HG02588 (cell line): ENCODE measurements at regions not wholly inside any gene's neighbourhood (a gene's known extent, or its start where the extent isn't known, plus 50 kb on each side); places are given as distances from the start of the nearest gene placed in this dataset.

Experiments used
- ATAC-seq: cut with Tn5 transposase; IDR thresholded peaks from one replicate; pipeline ENCODE4 v1.9.1; 2021; ENCODE audit warnings: mild to moderate bottlenecking, moderate library complexity; ENCODE audit not compliant: unreplicated experiment

DNA sequence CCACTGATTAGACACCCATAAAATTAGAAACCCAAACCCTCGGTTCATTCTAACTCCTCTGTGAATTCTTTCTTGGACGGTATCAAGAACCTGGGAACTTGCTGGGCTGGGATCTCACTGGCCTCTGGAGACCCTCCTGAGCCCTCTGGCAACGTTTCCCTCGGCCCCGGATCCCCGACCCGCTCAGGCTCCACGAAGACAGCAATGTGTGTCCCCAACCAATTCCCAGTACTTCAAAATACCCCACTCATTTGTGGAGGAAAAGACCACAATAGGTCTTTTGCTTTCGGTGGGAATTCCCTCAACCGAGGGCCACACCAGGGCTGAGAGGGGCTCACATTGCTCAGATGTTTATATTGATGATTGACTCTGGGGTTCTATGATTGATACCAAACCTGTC lies 117.9 kb upstream of the PRR20G start:
- ATAC-seq = no peak

DNA sequence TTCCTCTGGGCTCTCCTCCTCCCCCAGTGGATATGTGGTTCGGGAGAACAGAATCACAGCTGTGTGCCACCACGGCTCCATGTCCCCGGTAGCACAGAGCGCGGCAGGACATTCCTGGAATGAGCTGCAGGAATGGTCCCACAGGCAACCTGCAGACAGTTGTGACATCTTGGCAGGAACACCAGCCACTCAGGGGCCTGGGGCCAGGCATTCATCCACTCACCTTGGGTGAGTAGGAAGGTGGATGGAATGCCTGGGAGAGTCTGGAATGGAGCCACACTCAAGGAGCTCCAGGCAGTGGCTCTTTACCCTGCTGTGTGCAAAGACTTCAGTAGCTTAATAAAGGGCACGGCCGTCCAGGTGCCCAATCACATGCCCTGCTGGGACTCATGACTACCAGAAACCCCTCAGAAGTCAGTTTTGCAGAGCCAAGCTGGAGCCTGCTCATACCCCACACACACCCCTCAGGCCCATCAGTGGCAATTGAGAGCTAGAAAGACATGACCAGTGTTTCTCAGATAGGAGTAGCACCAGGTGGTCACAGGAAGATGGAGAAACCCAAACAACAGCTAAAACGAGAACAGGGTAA lies 117.3 kb upstream of the PRR20G start:
- ATAC-seq = no peak

DNA sequence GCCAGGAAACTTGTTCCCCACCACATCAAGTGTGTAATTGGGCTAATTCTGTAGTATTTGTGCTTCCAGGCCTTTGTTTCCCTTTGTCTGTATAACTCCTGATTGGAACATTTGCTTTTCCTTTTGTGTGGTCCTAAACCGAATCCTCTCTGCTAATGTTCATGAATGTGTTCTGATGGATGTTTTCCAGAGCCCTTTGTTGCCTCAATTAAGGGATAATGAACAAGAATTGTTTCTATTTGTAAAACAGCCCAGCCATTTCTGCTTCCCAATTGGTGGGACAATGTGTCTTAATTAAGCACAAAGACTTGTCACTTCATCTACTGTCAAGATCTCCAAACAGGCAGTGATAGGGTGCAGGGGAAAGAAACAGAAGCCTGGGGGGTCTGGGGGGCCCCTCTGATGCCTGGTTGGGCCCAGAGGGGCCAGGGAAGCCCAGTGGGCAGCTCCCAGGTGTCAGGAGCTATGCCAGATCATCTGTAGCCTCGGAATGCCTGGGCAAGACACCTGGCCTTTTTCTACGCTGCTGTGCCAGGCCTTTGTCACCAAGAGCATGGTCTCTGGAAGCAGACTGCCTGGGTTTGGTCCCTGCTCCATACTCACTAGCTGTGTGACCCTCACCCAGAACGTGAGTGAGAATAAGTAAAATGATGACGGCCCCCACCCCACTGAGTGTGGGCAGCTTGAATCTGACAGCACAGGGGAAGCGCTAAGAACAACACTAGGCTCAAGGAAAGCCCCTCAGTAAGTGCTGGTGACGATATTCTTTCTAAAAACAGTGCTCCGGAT lies 116.6 kb upstream of the PRR20G start:
- ATAC-seq = no peak

DNA sequence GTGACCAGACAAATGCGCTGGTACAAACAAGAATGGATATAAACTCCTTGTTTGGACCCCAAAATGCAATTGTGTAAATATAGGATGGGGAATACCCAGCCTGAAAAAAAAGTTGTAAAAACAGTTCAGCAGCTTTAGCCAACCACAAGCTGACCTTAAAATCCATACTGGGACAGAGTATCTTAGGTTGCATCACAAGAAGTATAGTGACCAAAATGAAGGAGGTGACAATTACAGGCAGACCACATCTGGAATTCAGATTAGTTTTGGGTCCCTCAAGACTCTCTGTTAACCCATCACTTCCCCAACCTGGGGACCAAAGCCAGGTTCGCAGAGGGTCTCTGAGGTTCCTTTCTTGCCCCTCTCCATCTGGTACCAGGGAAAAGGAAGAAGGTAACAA lies 115.9 kb upstream of the PRR20G start:
- no peak for ATAC-seq

- ATAC-seq = no peak
These were observed 111.3 kb upstream of the PRR20G start for GRCh38 chr3:127399154-127399553.

GRCh38 chr3:127396473-127396872 lies 108.6 kb upstream of the PRR20G start:
- no peak for ATAC-seq

- ATAC-seq = no peak
These were observed 108.0 kb upstream of the PRR20G start for GRCh38 chr3:127395663-127396355.

DNA sequence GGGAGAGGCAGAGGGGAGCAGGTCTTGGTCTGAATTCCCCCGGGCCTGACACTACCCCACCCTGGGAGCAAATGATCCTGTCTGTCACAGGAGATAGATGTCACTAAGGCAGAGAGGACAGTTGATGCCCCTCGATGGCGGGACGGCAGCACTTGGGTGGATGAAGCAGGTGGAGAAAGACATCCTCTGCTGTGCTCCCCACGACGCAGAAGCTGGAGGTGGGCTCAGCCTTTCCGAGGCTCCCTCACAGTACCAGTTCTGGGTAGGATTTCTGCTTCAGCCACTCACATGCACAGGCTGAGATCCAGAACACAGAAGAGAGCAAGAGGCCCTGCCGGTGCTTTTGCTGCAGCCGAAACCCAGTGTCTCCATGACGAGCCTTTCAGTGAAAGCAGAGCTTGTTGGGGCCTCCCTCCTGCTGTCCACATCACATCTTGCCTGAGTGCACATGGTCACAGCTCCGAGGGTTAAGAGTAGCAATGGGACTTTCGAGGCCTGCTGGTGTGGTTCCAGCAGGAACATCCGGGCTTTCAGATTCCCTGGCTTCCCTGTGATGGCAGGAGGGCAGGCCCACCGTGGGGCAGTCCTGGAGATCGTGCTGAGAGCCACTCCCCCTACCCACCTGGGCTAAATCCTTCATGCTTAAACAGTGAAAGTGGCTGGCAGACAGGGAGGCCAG lies 107.3 kb upstream of the PRR20G start:
- no peak for ATAC-seq

GRCh38 chr3:127394031-127394430 lies 106.2 kb upstream of the PRR20G start:
- ATAC-seq = no peak

- no peak for ATAC-seq
These were observed 105.4 kb upstream of the PRR20G start for GRCh38 chr3:127393131-127393820.

DNA sequence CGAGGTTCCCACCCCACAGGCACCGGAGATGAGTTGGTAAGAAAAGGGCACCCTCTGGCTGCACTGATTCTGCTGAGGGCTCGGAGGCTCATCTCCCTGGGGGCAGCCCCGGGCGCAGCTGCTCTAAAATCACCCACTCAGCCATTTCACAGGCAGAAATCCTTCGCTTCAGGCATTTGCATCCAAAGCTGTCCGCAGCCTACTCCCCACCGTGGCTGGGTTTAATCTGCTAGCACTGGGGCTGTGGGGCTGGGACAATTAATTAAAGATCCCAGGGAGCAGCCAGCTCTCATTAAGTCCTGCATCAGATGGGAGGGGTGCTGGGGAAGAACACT lies 104.3 kb upstream of the PRR20G start:
- no peak for ATAC-seq

GRCh38 chr3:127391436-127392155 lies 103.8 kb upstream of the PRR20G start:
- no peak for ATAC-seq

GRCh38 chr3:127390365-127391025 lies 102.6 kb upstream of the PRR20G start:
- ATAC-seq = no peak

DNA sequence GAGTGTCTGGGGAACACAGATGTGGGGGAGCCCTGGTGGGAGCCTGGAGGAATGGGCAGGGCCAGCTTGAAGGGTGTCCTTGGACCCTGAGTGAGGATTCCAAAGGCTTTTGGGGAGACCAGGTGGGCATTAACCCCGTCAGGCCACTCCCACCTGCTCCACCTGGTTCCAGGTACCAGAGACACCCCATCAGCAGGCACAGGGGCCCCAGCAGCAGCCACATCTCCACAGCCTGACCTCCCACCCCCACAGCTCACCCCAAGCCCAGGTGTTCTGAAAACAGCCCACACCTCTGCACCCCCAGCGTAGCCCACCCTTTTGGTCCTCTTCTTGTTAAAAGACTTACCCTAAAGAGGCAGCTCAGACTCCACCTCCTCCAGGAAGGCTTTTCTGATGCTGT lies 102.1 kb upstream of the PRR20G start:
- no peak for ATAC-seq

DNA sequence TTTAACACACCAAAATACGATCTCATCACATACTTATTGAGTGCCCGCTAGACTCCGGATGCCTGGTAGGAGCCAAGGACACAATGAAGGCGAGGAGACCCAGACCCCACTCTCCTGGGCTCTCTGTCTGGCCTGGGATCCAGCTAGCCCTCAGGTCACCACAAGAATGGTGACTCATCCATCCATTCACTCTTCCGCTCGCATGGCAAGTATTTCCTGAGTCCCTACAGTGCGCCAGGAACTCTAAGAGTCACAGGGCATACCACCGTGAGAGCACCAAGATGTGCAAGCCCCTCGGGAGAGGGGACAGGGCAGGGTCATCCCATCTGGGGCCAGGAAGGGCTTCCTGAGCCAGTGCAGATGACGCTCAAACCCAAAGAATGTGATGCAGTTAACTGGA lies 101.6 kb upstream of the PRR20G start:
- no peak for ATAC-seq

GRCh38 chr3:127388427-127388826 lies 100.6 kb upstream of the PRR20G start:
- no peak for ATAC-seq

DNA sequence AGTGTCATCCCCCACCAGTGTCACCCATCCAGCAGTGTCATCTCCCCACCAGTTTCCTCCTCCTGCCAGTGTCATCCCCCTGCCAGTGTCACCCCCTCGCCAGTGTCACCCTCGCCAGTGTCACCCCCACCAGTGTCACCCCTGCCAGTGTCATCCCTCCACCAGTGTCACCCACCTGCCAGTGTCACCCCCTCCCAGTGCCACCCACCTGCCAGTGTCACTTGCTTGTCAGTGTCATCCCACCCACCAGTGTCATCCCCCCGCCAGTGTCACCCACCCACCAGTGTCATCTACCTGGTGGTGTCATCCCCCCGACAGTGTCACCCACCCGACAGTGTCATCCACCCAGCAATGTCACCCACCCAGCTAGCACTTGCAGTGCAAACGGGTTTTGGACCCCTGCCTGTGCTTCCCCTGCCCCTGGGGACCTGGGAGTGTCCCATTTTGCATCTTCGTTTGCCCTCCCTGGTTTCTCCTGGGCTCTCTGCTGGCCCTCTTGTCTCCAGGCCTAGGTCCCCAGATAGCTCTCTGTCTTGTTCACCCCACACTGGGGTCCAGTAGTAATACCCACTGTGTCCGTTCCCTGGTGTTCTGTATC lies 99.8 kb upstream of the PRR20G start:
- no peak for ATAC-seq

- ATAC-seq = no peak
These were observed 99.3 kb upstream of the PRR20G start for GRCh38 chr3:127387119-127387518.

- ATAC-seq = no peak
These were observed 98.6 kb upstream of the PRR20G start for GRCh38 chr3:127386490-127386889.

DNA sequence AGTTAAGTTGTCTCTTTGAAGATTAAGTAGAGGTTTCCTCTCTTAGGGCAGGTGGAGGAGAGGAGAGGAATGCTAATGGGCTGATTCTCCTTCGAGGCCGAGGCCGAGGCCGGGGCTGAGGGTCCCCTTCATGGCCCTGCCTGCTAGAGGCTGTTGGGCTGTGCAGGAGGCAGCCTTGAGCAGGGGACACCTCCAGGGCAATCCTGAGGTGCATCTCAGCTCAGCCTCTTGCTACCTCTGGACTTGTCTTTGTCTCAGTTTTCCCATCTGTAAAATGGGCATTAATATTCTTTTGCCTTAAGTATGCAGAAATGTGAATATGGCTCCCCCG lies 97.7 kb upstream of the PRR20G start:
- ATAC-seq = no peak
